ENCODE measurements at regions not wholly inside any gene's neighbourhood (a gene's known extent, or its start where the extent isn't known, plus 50 kb on each side); places are given as distances from the start of the nearest gene placed in this dataset.

DNA sequence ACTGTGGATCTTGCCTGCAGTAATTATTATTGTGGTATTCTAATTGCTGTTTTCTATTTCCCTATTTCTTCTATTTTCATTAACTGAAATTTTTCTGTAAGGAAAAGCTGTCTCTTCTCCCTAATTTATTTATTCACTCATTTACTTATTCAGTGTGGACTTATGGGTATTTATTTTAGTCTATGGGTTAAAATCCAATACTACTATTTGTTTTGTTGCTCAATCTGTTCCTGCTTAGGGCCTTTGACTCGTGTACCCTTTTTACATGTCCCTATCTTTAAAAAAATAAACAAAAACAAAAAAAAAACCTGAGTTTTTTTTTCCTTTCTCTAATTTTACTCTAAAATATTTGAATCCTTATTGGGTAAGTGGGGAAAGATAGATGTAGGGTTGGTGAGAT is 166.2 kb upstream of the IVNS1ABP start:
- TF ChIP-seq CTCF (IDR thresholded peaks at IDR 0.05; ENCODE audit: control extremely low read depth, extremely low read depth, low read depth, missing control alignments) = no peak
- ChIA-PET CTCF (interaction anchor here (0.8 to 2.3 kb wide), 2 partner anchors 10 to 15 kb away, joined by 3 to 4 read pairs; no protein-coding TSS in a partner anchor), POLR2A (no interaction called here)
- DNase-seq (ENCODE audit: extremely low spot score) = no peak

DNA sequence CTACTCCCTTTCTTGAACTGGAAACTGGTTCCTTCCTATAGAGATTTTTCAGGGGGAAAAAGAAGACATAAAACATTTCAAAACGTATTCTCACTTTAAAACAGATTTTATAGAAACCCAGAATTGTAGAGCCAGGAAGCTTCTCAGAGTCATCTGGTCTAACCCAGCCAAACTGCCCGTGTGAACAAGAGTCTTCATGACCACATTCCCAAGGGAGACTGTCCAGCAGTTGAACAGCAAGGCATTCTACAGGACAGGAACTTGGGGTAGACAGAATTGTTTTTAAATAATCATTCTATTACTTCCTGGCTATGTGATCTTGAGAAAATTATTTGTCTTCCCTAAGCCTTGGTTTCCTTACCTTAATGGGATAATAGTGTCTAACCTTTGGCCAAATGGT is 163.5 kb upstream of the IVNS1ABP start:
- DNase-seq (ENCODE audit: extremely low spot score) = no peak
- CTCF ChIA-PET = no interaction called here
- POLR2A ChIA-PET = no interaction called here
- TF ChIP-seq CTCF (IDR thresholded peaks at IDR 0.05; ENCODE audit: control extremely low read depth, extremely low read depth, low read depth, missing control alignments) = no peak

GRCh38 chr1:185479796-185480195 is 162.8 kb upstream of the IVNS1ABP start:
- no peak for TF ChIP-seq CTCF (IDR thresholded peaks at IDR 0.05; ENCODE audit: control extremely low read depth, extremely low read depth, low read depth, missing control alignments)
- CTCF ChIA-PET = interaction anchor here (1.0 kb wide), 1 partner anchor 90 kb away, joined by 3 read pairs; no protein-coding TSS in a partner anchor
- POLR2A ChIA-PET = no interaction called here
- DNase-seq (ENCODE audit: extremely low spot score) = no peak

DNA sequence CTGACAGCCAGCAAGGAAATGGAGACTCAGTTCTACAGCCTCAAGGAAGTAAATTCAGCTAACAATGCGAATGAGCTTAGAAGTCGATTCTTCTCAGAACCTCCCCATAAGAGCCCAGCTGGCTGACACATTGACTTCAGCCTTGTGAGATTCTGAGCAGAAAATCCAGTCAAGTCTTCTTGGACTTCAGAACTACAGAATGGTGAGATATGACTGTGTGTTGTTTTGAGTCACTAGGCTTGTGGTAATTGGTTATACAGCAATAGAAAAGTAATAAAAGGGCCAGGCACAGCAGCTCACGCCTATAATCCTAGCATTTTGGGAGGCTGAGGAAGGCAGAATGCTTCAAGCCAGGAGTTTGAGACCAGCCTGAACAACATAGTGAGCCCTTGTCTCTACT is 161.8 kb upstream of the IVNS1ABP start:
- ChIA-PET CTCF (interaction anchor here (0.9 to 1.2 kb wide), 3 partner anchors 8 to 91 kb away, joined by 3 to 4 read pairs (median 3); no protein-coding TSS in a partner anchor), POLR2A (no interaction called here)
- no peak for TF ChIP-seq CTCF (IDR thresholded peaks at IDR 0.05; ENCODE audit: control extremely low read depth, extremely low read depth, low read depth, missing control alignments)
- DNase-seq (ENCODE audit: extremely low spot score) = no peak

- TF ChIP-seq CTCF (IDR thresholded peaks at IDR 0.05; ENCODE audit: control extremely low read depth, extremely low read depth, low read depth, missing control alignments) = no peak
- no peak for DNase-seq (ENCODE audit: extremely low spot score)
- ChIA-PET CTCF (interaction anchor here (0.9 to 1.3 kb wide), 4 partner anchors 8 to 26 kb away, joined by 3 to 4 read pairs (median 3); no protein-coding TSS in a partner anchor), POLR2A (no interaction called here)
These were observed 160.9 kb upstream of the IVNS1ABP start for GRCh38 chr1:185477638-185478580.

DNA sequence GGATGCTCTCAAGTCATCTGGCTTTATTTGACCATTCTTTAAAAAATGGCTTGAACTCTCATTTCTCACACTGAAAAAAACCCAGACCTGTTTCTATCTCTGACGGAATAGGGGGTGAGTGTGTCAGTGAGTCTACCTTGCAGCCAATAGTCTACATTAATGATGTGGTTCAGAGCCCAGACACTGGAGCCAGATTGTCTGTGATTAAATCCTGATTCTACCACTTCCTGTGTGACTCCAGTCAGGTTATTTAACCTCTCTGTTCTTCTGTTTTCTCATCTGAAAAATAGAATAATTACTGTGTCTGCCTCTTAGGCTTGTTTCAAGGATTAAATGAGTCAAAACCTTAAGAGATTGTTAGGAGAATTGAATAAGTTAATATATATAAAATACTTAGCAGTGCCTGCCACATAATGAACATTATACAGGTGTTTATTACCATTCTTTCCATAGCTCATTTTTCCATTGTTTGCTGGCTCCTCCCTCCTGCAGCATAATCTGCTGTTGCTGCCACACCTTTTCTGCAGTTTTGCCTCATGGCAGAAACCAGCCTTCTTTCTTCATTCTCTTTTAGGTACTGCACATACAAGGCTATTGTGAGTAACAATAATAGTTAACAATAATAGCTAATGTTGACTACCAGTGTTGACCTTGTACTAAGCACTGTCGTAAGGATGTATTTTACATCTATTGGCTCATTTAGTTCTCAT is 157.6 kb upstream of the IVNS1ABP start:
- POLR2A ChIA-PET = no interaction called here
- TF ChIP-seq CTCF (IDR thresholded peaks at IDR 0.05; ENCODE audit: control extremely low read depth, extremely low read depth, low read depth, missing control alignments) = no peak
- no peak for DNase-seq (ENCODE audit: extremely low spot score)
- CTCF ChIA-PET = no interaction called here

Measured in GM10248 (cell line).